ENCODE measurements at regions not wholly inside any gene's neighbourhood (a gene's known extent, or its start where the extent isn't known, plus 50 kb on each side); places are given as distances from the start of the nearest gene placed in this dataset.

GRCh38 chr2:145572238-145572637 lies 1052.3 kb upstream of the ZEB2 start:
- Histone ChIP-seq H3K9me3 (no peaks in the 10 kb centered on the region), H3K4me3 (no peak overlapping the region), H3K36me3 (ENCODE audit: low read depth) (no peaks in the 10 kb centered on the region), H3K4me1 (ENCODE audit: low read depth) (no peaks in the 10 kb centered on the region)
- TF ChIP-seq CTCF (IDR thresholded peaks at IDR 0.05): no peak
- ATAC-seq (no peak), DNase-seq (no peak)
- intact Hi-C loops (cut with DNase I, micrococcal nuclease): no loop called here

- intact Hi-C loops (cut with DNase I, micrococcal nuclease): no loop called here
- ATAC-seq (no peak), DNase-seq (no peak)
These were observed 1049.2 kb upstream of the ZEB2 start for GRCh38 chr2:145569108-145569507.

GRCh38 chr2:145563741-145564615 lies 1044.1 kb upstream of the ZEB2 start:
- no peaks in the 10 kb centered on the region for H3K4me1 ChIP-seq (ENCODE audit: low read depth)
- DNase-seq: no peak
- H3K36me3 ChIP-seq (ENCODE audit: low read depth): no peaks in the 10 kb centered on the region
- no peak overlapping the region for H3K4me3 ChIP-seq
- no peaks in the 10 kb centered on the region for H3K9me3 ChIP-seq
- no peak for TF ChIP-seq CTCF (IDR thresholded peaks at IDR 0.05)
- ATAC-seq: no peak
- intact Hi-C loops (cut with DNase I, micrococcal nuclease): no loop called here

More at GRCh38 chr2:145569108-145569507, 1049.2 kb upstream of the ZEB2 start:
- Histone ChIP-seq H3K36me3 (ENCODE audit: low read depth) (no peaks in the 10 kb centered on the region), H3K4me1 (ENCODE audit: low read depth) (no peaks in the 10 kb centered on the region), H3K9me3 (no peaks in the 10 kb centered on the region), H3K4me3 (no peak overlapping the region)
- no peak for TF ChIP-seq CTCF (IDR thresholded peaks at IDR 0.05)

GRCh38 chr2:145561152-145561551 lies 1041.2 kb upstream of the ZEB2 start:
- intact Hi-C loops (cut with DNase I, micrococcal nuclease): no loop called here
- no peak for DNase-seq
- ATAC-seq: no peak

GRCh38 chr2:145558617-145559350 lies 1038.9 kb upstream of the ZEB2 start:
- Histone ChIP-seq H3K9me3 (no peaks in the 10 kb centered on the region), H3K4me1 (ENCODE audit: low read depth) (no peaks in the 10 kb centered on the region), H3K4me3 (no peak overlapping the region), H3K36me3 (ENCODE audit: low read depth) (no peaks in the 10 kb centered on the region)
- intact Hi-C loops (cut with DNase I, micrococcal nuclease): no loop called here
- DNase-seq (no peak), ATAC-seq (no peak)
- TF ChIP-seq CTCF (IDR thresholded peaks at IDR 0.05): no peak

More at GRCh38 chr2:145561152-145561551, 1041.2 kb upstream of the ZEB2 start:
- no peaks in the 10 kb centered on the region for H3K9me3 ChIP-seq
- H3K4me1 ChIP-seq (ENCODE audit: low read depth): no peaks in the 10 kb centered on the region
- TF ChIP-seq CTCF (IDR thresholded peaks at IDR 0.05): no peak
- no peak overlapping the region for H3K4me3 ChIP-seq
- H3K36me3 ChIP-seq (ENCODE audit: low read depth): no peaks in the 10 kb centered on the region

All from mucosa of descending colon (tissue), 3 donors.